ENCODE measurements at regions not wholly inside any gene's neighbourhood (a gene's known extent, or its start where the extent isn't known, plus 50 kb on each side); places are given as distances from the start of the nearest gene placed in this dataset.
"Not testable (repeated sequence)": the region's sequence is repeated elsewhere in the genome, so short reads cannot be mapped to it uniquely, and the experiment has no call there.

GRCh38 chr1:204775546-204775945 lies 90.0 kb upstream of the LRRN2 start:
- in situ Hi-C loops (cut with HindIII; ENCODE audit: low sequenced_read_pairs) = no loop called here
- no peak for DNase-seq (ENCODE audit: low spot score)

GRCh38 chr1:204777591-204777990 lies 92.1 kb upstream of the LRRN2 start:
- in situ Hi-C loops (cut with HindIII; ENCODE audit: low sequenced_read_pairs) = no loop called here
- DNase-seq (ENCODE audit: low spot score) = no peak

GRCh38 chr1:204780630-204781029 lies 90.0 kb upstream of the NFASC start:
- in situ Hi-C loops (cut with HindIII; ENCODE audit: low sequenced_read_pairs) = no loop called here
- DNase-seq (ENCODE audit: low spot score) = no peak

- no peak for DNase-seq (ENCODE audit: low spot score)
- in situ Hi-C loops (cut with HindIII; ENCODE audit: low sequenced_read_pairs) = no loop called here
Measured at GRCh38 chr1:204782118-204782700, 88.5 kb upstream of the NFASC start.

GRCh38 chr1:204785023-204785422 lies 85.6 kb upstream of the NFASC start:
- in situ Hi-C loops (cut with HindIII; ENCODE audit: low sequenced_read_pairs); DNase-seq (ENCODE audit: low spot score): not testable (repeated sequence)

GRCh38 chr1:204788470-204788869 lies 82.2 kb upstream of the NFASC start:
- in situ Hi-C loops (cut with HindIII; ENCODE audit: low sequenced_read_pairs) = no loop called here

GRCh38 chr1:204791453-204792353 lies 79.0 kb upstream of the NFASC start:
- peak; percentile 64 for DNase-seq (ENCODE audit: low spot score)
- in situ Hi-C loops (cut with HindIII; ENCODE audit: low sequenced_read_pairs) = no loop called here

More at GRCh38 chr1:204788470-204788869, 82.2 kb upstream of the NFASC start:
- no peak for DNase-seq (ENCODE audit: low spot score)

- in situ Hi-C loops (cut with HindIII; ENCODE audit: low sequenced_read_pairs) = no loop called here
- DNase-seq (ENCODE audit: low spot score) = no peak
Measured at GRCh38 chr1:204792354-204792692, 78.3 kb upstream of the NFASC start.

DNA sequence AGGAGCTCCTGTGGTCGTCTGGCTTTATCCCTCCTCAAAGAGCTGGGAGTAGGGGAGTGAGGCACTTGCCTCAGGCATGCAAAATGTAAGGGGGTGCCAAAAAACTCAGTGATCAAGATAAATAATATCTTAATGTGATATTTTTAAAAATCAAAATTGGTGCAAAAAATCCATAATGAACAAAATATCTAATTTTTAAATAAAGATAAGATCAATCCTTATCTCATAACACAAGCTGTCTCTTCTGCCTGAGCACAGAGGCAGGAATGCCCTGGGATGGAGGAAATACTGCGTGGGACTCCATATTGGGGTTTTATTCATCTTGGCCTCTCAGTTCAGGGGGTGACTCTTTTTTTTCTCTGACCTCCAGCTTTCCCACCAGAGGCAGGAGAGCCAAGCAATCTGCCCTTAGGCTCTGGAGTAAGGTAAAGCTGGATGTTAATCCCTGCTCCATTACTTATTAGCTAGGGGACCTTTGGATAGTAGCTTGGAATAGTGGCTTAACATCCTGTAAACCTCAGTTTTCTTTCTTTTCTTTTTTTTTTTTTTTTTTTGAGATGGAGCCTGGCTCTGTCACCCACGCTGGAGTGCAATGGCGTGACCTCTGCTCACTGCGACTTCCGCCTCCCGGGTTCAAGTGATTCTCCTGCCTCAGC lies 77.3 kb upstream of the NFASC start:
- in situ Hi-C loops (cut with HindIII; ENCODE audit: low sequenced_read_pairs) = no loop called here
- DNase-seq (ENCODE audit: low spot score) = no peak

- DNase-seq (ENCODE audit: low spot score); in situ Hi-C loops (cut with HindIII; ENCODE audit: low sequenced_read_pairs): not testable (repeated sequence)
Measured at GRCh38 chr1:204796886-204797285, 73.8 kb upstream of the NFASC start.

DNA sequence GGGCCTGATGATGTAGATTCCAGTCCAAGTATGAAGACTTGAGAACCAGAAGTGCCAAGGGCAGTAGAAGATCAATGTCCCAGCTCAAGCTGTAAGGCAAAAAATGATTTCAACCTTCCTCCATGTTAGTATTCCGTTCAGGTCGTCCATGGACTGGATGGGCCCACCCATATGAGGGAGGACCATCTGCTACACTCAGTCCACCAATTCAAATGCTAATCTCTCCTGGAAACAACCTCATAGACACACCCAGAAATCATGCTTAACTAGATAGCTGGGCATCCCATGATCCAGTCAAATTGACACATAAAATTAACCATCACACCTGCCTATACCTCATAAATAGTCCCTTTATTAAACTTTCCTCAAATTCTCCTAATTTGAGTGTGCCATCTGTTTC lies 73.3 kb upstream of the NFASC start:
- no peak for DNase-seq (ENCODE audit: low spot score)
- in situ Hi-C loops (cut with HindIII; ENCODE audit: low sequenced_read_pairs) = no loop called here

GRCh38 chr1:204799630-204800029 lies 71.0 kb upstream of the NFASC start:
- in situ Hi-C loops (cut with HindIII; ENCODE audit: low sequenced_read_pairs) = no loop called here
- no peak for DNase-seq (ENCODE audit: low spot score)

- in situ Hi-C loops (cut with HindIII; ENCODE audit: low sequenced_read_pairs) = no loop called here
- DNase-seq (ENCODE audit: low spot score) = no peak
Measured at GRCh38 chr1:204801211-204801610, 69.5 kb upstream of the NFASC start.

GRCh38 chr1:204802401-204803175 lies 68.1 kb upstream of the NFASC start:
- in situ Hi-C loops (cut with HindIII; ENCODE audit: low sequenced_read_pairs) = no loop called here
- no peak for DNase-seq (ENCODE audit: low spot score)

- no peak for DNase-seq (ENCODE audit: low spot score)
- in situ Hi-C loops (cut with HindIII; ENCODE audit: low sequenced_read_pairs) = no loop called here
Measured at GRCh38 chr1:204803607-204804006, 67.1 kb upstream of the NFASC start.

DNA sequence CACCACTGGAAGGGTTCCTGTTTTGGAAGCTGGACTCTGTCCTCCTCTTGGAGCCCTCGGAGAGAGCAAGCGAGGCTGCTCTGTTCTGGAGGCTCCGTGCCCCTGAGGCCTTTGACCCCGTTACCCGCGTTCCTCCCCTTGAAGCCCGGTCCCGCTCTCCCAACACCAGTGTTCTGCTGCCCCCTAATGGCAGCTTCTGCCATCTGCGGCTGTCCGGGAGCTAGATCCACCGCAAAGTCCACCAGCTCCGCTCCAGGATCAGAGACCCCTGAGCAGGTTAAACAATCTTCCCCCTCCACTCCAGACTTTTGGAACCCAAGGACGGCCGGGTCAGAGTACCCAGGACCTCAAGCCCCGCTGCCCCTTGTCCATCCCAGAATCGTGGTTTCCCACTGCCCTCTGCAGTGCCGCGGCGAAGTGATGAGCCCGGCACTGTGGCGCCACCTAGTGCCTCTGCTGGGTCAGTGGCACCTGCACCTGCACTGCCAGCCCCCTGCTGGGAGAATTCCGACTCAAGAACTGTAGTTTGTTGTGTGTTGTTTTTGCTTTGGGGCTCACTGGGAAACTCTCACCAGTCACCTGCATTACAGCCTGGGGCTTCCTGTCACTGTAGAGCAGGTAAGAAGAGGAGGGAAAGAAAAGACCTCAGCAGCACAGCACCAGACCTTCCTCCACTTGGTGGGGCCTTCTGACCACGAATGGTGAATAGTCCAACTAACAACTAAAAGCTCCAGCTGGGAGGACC lies 63.5 kb upstream of the NFASC start:
- peak; percentile 85 for DNase-seq (ENCODE audit: low spot score)
- in situ Hi-C loops (cut with HindIII; ENCODE audit: low sequenced_read_pairs) = no loop called here

GRCh38 chr1:204809488-204809887 lies 61.2 kb upstream of the NFASC start:
- no peak for DNase-seq (ENCODE audit: low spot score)
- in situ Hi-C loops (cut with HindIII; ENCODE audit: low sequenced_read_pairs) = no loop called here

DNA sequence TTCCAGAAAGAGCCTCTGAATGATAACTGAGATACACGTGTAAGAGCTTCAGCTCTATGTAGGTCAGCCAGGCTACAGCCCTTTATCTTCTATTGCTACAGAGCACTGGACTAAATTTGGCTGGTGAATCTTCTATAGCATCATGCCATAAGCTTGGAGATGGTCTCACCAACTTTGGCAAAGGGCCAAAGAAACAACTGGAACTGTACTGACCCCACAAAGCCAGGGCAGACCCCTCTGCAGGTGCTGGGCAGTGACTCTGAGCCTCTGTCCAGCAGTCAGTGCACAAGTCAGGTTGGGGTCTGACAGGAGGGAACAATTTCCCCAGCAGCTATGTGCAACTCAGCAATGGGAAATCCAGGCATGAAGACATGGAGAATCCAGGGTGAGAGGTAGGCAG lies 57.8 kb upstream of the NFASC start:
- in situ Hi-C loops (cut with HindIII; ENCODE audit: low sequenced_read_pairs) = no loop called here

DNA sequence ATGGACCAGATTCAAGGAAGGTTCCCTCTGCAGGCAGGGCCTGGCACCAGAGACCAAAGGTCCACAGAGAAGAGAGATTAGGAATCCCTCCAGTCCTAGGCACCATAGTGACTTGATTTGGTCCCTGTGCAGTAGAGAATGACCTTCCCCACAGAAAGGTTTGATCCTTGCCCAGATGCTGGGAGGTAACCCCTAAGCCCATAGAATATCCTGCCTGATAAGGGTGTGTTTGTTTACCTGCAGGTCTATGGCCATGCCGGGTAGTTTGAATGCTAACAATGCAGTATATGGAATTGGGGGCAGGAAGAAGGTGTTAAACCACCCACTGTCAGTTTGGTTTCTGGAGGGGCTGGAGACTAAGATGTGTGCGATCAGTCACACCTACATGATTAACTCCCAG lies 57.1 kb upstream of the NFASC start:
- in situ Hi-C loops (cut with HindIII; ENCODE audit: low sequenced_read_pairs) = no loop called here
- no peak for DNase-seq (ENCODE audit: low spot score)

More for the DNA sequence above, 57.8 kb upstream of the NFASC start:
- DNase-seq (ENCODE audit: low spot score) = no peak

Measured in G401 (cell line).